GM23338 (cell line): ENCODE measurements at regions not wholly inside any gene's neighbourhood (a gene's known extent, or its start where the extent isn't known, plus 50 kb on each side); places are given as distances from the start of the nearest gene placed in this dataset.

Source experiments
- CTCF ChIP-seq, 2 experiments: fragments of 200-600 bp in 1 of 2; sonication (generic) in 1 of 2; conservative IDR thresholded peaks; 2 replicates each; pipeline versions ENCODE4 v1.5.1 to v1.6.1; 2016 to 2017; ENCODE audit warnings: antibody characterized with exemption in 2 of 2, low read depth in 2 of 2, mild to moderate bottlenecking in 2 of 2, moderate library complexity in 1 of 2
- EZH2 ChIP-seq: fragments of 200-600 bp; sonication (generic); IDR thresholded peaks from one replicate; pipeline ENCODE4 v1.8.0; 2017; ENCODE audit warnings: antibody characterized with exemption, mild to moderate bottlenecking, low read depth; ENCODE audit not compliant: unreplicated experiment
- POLR2AphosphoS5 ChIP-seq: IDR thresholded peaks from 2 replicates; pipeline ENCODE4 v1.6.1; 2016; ENCODE audit warnings: antibody characterized with exemption, low read depth
- REST ChIP-seq: IDR thresholded peaks from one replicate; pipeline ENCODE4 v1.6.1; 2018; ENCODE audit warnings: antibody characterized with exemption; ENCODE audit not compliant: unreplicated experiment
- ZNF331 ChIP-seq: fragments of 250-450 bp; sonication (Bioruptor Pico); IDR thresholded peaks from 2 replicates; pipeline ENCODE4 v1.5.0; 2020; ENCODE audit warnings: low read depth, mild to moderate bottlenecking, moderate library complexity

DNA sequence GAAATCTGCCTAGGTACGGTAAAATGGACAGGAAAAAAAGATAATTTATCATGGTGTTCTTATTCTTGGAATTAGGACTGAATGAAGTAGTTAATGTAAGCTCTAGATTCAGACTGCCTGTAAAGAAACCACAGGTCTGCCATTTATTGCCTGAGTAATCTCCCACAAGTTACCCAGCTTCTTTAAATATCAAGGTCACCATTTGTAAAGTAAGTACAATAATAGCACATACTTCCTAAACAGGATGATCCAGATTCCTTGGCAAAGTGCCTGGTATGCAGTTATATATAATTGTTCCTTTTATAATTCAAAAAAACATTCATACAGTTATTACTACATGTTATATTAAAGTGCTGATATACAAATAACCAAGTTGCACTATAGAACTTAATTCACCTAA is 368.6 kb downstream of the HNRNPD start:
- no peak for TF ChIP-seq CTCF (conservative IDR thresholded peaks at IDR 0.05; ENCODE audit: low read depth in 2 of 2)
- no peak for TF ChIP-seq REST
- TF ChIP-seq EZH2: no peak
- TF ChIP-seq POLR2AphosphoS5: no peak
- TF ChIP-seq ZNF331 (CRISPR knock-in tag): no peak
